ENCODE measurements at regions not wholly inside any gene's neighbourhood (a gene's known extent, or its start where the extent isn't known, plus 50 kb on each side); places are given as distances from the start of the nearest gene placed in this dataset.

DNA sequence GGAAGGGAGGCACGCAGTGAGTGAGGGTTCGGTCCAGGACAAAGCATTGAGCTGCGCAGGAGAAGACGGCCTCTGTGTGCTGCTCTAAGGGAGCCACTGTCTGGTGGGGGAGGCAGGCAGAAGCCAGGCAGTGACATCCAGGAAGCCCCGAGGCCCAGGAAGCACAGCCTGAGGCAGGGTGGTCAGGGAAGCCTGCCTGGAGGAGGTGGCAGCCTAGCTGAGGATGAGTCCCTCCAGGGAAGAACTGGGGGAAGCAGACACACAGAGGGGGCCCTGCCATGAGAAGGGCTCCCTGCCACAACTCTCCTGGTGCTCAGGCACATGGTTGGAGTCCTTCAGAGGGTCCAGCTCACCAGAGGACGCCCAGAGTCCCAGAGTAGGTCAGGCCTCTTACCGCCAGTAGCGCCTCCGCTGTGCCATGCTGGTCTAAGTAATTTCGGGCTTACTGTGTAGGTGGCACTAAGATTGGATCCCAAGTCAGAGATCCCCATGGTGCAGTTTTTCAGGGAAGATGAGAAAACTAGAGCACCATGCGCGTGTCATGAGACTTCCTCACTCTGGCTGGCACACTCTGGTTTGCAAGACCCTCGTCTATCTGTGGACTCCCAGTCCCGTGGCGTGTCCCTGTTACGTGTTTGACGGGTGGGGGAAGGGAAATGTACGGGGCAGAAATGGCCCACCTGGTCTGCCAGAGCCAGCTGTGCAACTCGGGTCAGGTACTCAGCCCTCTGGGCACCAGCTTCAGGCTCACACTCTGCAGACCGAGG is 887.2 kb downstream of the BRD1 start:
- no peak overlapping the region for H3K9ac ChIP-seq (ENCODE audit: low read depth, low read length)

More for the DNA sequence above, 887.2 kb downstream of the BRD1 start:
- H3K56ac ChIP-seq (ENCODE audit: extremely low read depth, insufficient read depth, low read length): no peak overlapping the region
- no peak overlapping the region for H2BK15ac ChIP-seq (ENCODE audit: low read depth, low read length)
- no peak overlapping the region for H3K14ac ChIP-seq (replicated peaks; ENCODE audit: low read depth, low read length)
- H3K9me1 ChIP-seq (ENCODE audit: insufficient read depth, low read length): no peaks in the 10 kb centered on the region
- intact Hi-C loops (cut with micrococcal nuclease) (no loop called here), in situ Hi-C loops (cut with MboI; ENCODE audit: low sequenced_read_pairs) (no loop called here), dilution Hi-C loops (cut with HindIII; ENCODE audit: low sequenced_read_pairs, unreplicated experiment) (no loop called here)
- H4K8ac ChIP-seq (ENCODE audit: low read depth in 2 of 2, low read length in 2 of 2): no peak overlapping the region
- no TSS peak for BruUV-seq (replicated peaks)
- no peak overlapping the region for H2BK5ac ChIP-seq (ENCODE audit: low read depth, low read length, poor library complexity, severe bottlenecking)
- H3K4me2 ChIP-seq (ENCODE audit: low read depth, low read length): no peak overlapping the region
- peaks cover 54% of the 10 kb centered on the region for H3K9me3 ChIP-seq (ENCODE audit: control insufficient read depth, insufficient read depth, low read length)
- H3K23ac ChIP-seq (ENCODE audit: low read depth, low read length): no peak overlapping the region
- H2AK9ac ChIP-seq (replicated peaks; ENCODE audit: low read depth, low read length, poor library complexity): no peak overlapping the region
- no peak overlapping the region for H2AK5ac ChIP-seq (ENCODE audit: low read depth, low read length)
- no peak overlapping the region for H2BK20ac ChIP-seq (ENCODE audit: low read depth, low read length)
- no peak overlapping the region for H4K91ac ChIP-seq (ENCODE audit: insufficient read depth, low read depth, low read length)
- WGBS, 2 experiments (ENCODE audit: extremely low coverage in 2 of 2, insufficient read length in 1 of 2): 58% methylated on average over 15 of the region's 20 CpGs; no CpG with 5 or more reads in 1 of the 2 experiments
- H3K27ac ChIP-seq (ENCODE audit: insufficient read depth, low read length): no peak overlapping the region
- no peak overlapping the region for H4K5ac ChIP-seq (ENCODE audit: low read depth, low read length)
- H3K36me3 ChIP-seq (ENCODE audit: control insufficient read depth, insufficient read depth, low read length): no peaks in the 10 kb centered on the region
- TF ChIP-seq MAFK (IDR thresholded peaks at IDR 0.05; ENCODE audit: low read depth, low read length) (no peak), NFE2L2 (IDR thresholded peaks at IDR 0.05; ENCODE audit: low read depth, low read length) (no peak), RCOR1 (IDR thresholded peaks at IDR 0.05; ENCODE audit: insufficient replicate concordance, low read length) (no peak), SMC3 (IDR thresholded peaks at IDR 0.05; ENCODE audit: low read depth, low read length) (no peak), BHLHE40 (IDR thresholded peaks at IDR 0.05; ENCODE audit: low read depth, low read length) (no peak), POLR2A (IDR thresholded peaks at IDR 0.05; ENCODE audit: low read depth, low read length) (no peak), RAD21 (IDR thresholded peaks at IDR 0.05; ENCODE audit: low read length) (no peak), MXI1 (IDR thresholded peaks at IDR 0.05; ENCODE audit: borderline replicate concordance, low read depth, low read length) (no peak), MAZ (IDR thresholded peaks at IDR 0.05; ENCODE audit: borderline replicate concordance, low read depth, low read length) (no peak), RFX5 (IDR thresholded peaks at IDR 0.05; ENCODE audit: low read depth, low read length) (no peak), CEBPB (IDR thresholded peaks at IDR 0.05; ENCODE audit: low read depth, low read length) (no peak)
- TF ChIP-seq, protein P1, sequence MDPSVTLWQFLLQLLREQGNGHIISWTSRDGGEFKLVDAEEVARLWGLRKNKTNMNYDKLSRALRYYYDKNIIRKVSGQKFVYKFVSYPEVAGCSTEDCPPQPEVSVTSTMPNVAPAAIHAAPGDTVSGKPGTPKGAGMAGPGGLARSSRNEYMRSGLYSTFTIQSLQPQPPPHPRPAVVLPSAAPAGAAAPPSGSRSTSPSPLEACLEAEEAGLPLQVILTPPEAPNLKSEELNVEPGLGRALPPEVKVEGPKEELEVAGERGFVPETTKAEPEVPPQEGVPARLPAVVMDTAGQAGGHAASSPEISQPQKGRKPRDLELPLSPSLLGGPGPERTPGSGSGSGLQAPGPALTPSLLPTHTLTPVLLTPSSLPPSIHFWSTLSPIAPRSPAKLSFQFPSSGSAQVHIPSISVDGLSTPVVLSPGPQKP (IDR thresholded peaks at IDR 0.05; ENCODE audit: borderline replicate concordance, low read depth, low read length): no peak
- TF ChIP-seq, protein P2, sequence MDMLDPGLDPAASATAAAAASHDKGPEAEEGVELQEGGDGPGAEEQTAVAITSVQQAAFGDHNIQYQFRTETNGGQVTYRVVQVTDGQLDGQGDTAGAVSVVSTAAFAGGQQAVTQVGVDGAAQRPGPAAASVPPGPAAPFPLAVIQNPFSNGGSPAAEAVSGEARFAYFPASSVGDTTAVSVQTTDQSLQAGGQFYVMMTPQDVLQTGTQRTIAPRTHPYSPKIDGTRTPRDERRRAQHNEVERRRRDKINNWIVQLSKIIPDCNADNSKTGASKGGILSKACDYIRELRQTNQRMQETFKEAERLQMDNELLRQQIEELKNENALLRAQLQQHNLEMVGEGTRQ (IDR thresholded peaks at IDR 0.05; ENCODE audit: low read depth, low read length): no peak
- TF ChIP-seq, protein P3, sequence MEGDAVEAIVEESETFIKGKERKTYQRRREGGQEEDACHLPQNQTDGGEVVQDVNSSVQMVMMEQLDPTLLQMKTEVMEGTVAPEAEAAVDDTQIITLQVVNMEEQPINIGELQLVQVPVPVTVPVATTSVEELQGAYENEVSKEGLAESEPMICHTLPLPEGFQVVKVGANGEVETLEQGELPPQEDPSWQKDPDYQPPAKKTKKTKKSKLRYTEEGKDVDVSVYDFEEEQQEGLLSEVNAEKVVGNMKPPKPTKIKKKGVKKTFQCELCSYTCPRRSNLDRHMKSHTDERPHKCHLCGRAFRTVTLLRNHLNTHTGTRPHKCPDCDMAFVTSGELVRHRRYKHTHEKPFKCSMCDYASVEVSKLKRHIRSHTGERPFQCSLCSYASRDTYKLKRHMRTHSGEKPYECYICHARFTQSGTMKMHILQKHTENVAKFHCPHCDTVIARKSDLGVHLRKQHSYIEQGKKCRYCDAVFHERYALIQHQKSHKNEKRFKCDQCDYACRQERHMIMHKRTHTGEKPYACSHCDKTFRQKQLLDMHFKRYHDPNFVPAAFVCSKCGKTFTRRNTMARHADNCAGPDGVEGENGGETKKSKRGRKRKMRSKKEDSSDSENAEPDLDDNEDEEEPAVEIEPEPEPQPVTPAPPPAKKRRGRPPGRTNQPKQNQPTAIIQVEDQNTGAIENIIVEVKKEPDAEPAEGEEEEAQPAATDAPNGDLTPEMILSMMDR (conservative IDR thresholded peaks at IDR 0.05; ENCODE audit: low read depth, low read length): no peak
- no peak overlapping the region for H2BK120ac ChIP-seq (ENCODE audit: low read depth, low read length)
- POLR2A ChIA-PET (ENCODE audit: unreplicated experiment): no interaction called here
- no peak overlapping the region for H3K18ac ChIP-seq (ENCODE audit: low read depth, low read length)
- CTCF ChIA-PET: no interaction called here
- no peaks in the 10 kb centered on the region for H4K20me1 ChIP-seq (ENCODE audit: insufficient read depth, low read length)
- no peak overlapping the region for H3K4me3 ChIP-seq (ENCODE audit: insufficient read depth, low read depth, low read length)
- H3K4me1 ChIP-seq (ENCODE audit: control insufficient read depth, insufficient read depth, low read length): no peaks in the 10 kb centered on the region
- H3K27me3 ChIP-seq (ENCODE audit: control insufficient read depth, insufficient read depth, low read length): no peaks in the 10 kb centered on the region
- ATAC-seq (ENCODE audit: low read depth) (no peak), DNase-seq (no peak)
- no peaks in the 10 kb centered on the region for H3K79me1 ChIP-seq (ENCODE audit: low read depth in 1 of 2, low read length in 2 of 2)
- no peak overlapping the region for H2AFZ ChIP-seq (replicated peaks; ENCODE audit: low read length, poor library complexity)
- no peak overlapping the region for H3K4ac ChIP-seq (ENCODE audit: low read depth, low read length)

All from IMR-90 (cell line).